Heart left ventricle (tissue), 16 donors: ENCODE measurements at regions not wholly inside any gene's neighbourhood (a gene's known extent, or its start where the extent isn't known, plus 50 kb on each side); places are given as distances from the start of the nearest gene placed in this dataset.

Experiments
- ATAC-seq, 4 donors: fragments of 200-7000 bp; cut with Tn5 transposase; one replicate each; pipeline ENCODE4 v1.9.1; 2020 to 2022; ENCODE audit warnings: moderate library complexity in 4 of 4, mild to moderate bottlenecking in 3 of 4, moderate number of reproducible peaks in 1 of 4
- DNase-seq, 5 donors: peaks; one replicate each; pipeline ENCODE4 v3.0.0-alpha.2; 2020
- H3K27ac ChIP-seq, 12 donors: fragments of 200-600 bp; sonication (generic) in 4 of 12; one replicate each; pipeline versions ENCODE4 v1.5.0 to v1.8.0; 2016 to 2022; ENCODE audit warnings: mild to moderate bottlenecking in 2 of 12
- H3K27me3 ChIP-seq, 9 donors: fragments of 200-600 bp; sonication (generic) in 2 of 9; one replicate each; pipeline versions ENCODE4 v1.5.1 to v1.8.0; 2016 to 2022; ENCODE audit warnings: mild to moderate bottlenecking in 3 of 9
- H3K36me3 ChIP-seq, 9 donors: fragments of 200-600 bp; sonication (generic) in 2 of 9; one replicate each; pipeline versions ENCODE4 v1.5.0 to v1.8.0; 2018 to 2022; ENCODE audit warnings: mild to moderate bottlenecking in 2 of 9
- H3K4me1 ChIP-seq, 12 donors: fragments of 200-600 bp; sonication (generic) in 4 of 12; one replicate each; pipeline versions ENCODE4 v1.5.0 to v1.8.0; 2016 to 2022; ENCODE audit warnings: mild to moderate bottlenecking in 3 of 12
- H3K4me3 ChIP-seq, 12 donors: fragments of 200-600 bp; sonication (generic) in 4 of 12; one replicate each; pipeline versions ENCODE4 v1.5.0 to v1.8.0; 2017 to 2022; ENCODE audit warnings: mild to moderate bottlenecking in 9 of 12, moderate library complexity in 4 of 12
- H3K9me3 ChIP-seq, 12 donors: fragments of 200-600 bp; sonication (generic) in 4 of 12; one replicate each; pipeline versions ENCODE4 v1.5.0 to v1.8.0; 2016 to 2022; ENCODE audit warnings: mild to moderate bottlenecking in 1 of 12
- POLR2A ChIP-seq, 2 donors: fragments of 450-650 bp; IDR thresholded peaks; one replicate each; pipeline ENCODE4 v1.6.1; 2017; ENCODE audit warnings: antibody characterized with exemption in 2 of 2, mild to moderate bottlenecking in 2 of 2, moderate library complexity in 2 of 2
- WGBS, 4 donors: extraction: QIAGEN DNeasy Blood & Tissue Kit in 2 of 4; methylation state at CpG; one replicate each; pipeline versions ENCODE4 v1.1.5 to v1.1.7; 2013 to 2018; 5-methylcytosine and 5-hydroxymethylcytosine counted together
- intact Hi-C, 10 donors: fragments of 100-400 bp; cut with DNase I; formaldehyde crosslinking; loops; one replicate each; pipeline versions ENCODE4 v1.11.1 to v1.14.2; 2022
- TF ChIP-seq, protein P1 (sequence below), 12 donors: fragments of 200-600 bp; sonication (generic) in 4 of 12; IDR thresholded peaks; one replicate each; pipeline versions ENCODE4 v1.5.0 to v1.8.0; 2018 to 2022; ENCODE audit warnings: antibody characterized with exemption in 12 of 12, mild to moderate bottlenecking in 5 of 12
- donor health status: ischemic (EF 13 %, LVEDD 7.1; RV severe dilation, severe dysfunction).
- donor health status: healthy with polysubstance abuse.
- donor health status: DM: no; HTN: yes; CAD: no.
- donor health status: DM: no; HTN: no; CAD: no.
- donor health status: ischemic (EF 25% LVEDD 6.9; RV normal size, moderate dysfunction).
- donor health status: ischemic (EF 25% LVEDD 5.7; RV mildly dilated, moderate dysfunction).
- donor health status: healthy.
- donor health status: DM: yes; HTN: yes; CAD: no.
- donor health status: ischemic (EF 35%, LVEDD 5.7; RV mildly dilated, moderate dysfunction).
- donor health status: nonischemic (EF 11% LVEDD 7.7; RV severe dilation, severe dysfunction).
- donor health status: DM: yes; HTN: yes; CAD: no.
- donor health status: PGD.
- donor health status: ischemic (EF 29% LVEDD 5.4; RV normal size, mild dysfunction).
- donor health status: nonischemic (EF 23%, LVEDD 6.1; RV moderate dilation, normal function).

DNA sequence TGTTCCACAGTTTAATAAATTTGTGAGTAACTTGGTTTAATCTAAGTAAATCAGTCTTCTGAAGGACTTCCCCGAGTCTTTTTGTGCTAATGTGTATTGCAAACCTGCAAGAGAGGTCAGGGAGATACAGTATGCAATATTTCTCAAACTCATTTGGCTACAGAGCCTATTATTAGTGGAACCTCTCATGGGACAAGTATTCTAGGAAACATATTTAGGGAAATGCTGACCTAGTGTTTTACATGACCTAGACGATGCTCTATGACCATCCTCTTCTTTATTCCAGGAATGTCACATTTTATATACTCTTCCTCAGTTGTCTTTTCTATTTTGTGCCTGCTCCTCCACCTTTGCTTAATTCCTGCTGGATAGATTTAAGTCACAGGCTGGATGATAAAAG is 327.8 kb upstream of the TBC1D5 start:
- no peak for TF ChIP-seq POLR2A (IDR thresholded peaks at IDR 0.05)
- TF ChIP-seq, protein P1, sequence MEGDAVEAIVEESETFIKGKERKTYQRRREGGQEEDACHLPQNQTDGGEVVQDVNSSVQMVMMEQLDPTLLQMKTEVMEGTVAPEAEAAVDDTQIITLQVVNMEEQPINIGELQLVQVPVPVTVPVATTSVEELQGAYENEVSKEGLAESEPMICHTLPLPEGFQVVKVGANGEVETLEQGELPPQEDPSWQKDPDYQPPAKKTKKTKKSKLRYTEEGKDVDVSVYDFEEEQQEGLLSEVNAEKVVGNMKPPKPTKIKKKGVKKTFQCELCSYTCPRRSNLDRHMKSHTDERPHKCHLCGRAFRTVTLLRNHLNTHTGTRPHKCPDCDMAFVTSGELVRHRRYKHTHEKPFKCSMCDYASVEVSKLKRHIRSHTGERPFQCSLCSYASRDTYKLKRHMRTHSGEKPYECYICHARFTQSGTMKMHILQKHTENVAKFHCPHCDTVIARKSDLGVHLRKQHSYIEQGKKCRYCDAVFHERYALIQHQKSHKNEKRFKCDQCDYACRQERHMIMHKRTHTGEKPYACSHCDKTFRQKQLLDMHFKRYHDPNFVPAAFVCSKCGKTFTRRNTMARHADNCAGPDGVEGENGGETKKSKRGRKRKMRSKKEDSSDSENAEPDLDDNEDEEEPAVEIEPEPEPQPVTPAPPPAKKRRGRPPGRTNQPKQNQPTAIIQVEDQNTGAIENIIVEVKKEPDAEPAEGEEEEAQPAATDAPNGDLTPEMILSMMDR (IDR thresholded peaks at IDR 0.05) = no peak

DNA sequence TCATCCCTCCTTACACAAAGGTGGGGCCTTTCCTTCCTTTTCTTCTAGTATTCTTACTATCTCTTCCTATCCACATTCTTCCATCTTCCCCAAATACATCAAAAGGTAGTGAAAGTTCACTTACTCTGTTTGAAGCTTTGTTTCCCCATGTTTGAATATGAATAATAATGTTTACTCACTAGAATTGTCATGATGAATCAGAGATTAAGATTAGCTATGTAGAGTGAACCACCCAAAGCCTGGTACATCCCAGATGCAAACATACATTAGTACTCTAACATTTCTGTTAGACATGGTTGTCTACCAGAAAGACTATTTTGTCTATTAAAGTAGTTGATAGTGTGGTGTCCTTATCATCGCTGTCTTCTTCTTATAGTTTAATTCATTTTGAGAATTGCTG is 327.1 kb upstream of the TBC1D5 start:
- Histone ChIP-seq H3K36me3 (no peaks in the 10 kb centered on the region), H3K27ac (no peak overlapping the region), H3K9me3 (no peaks in the 10 kb centered on the region), H3K4me1 (peaks cover 0 to 6% (median 0%) of the 10 kb centered on the region in 12 donors), H3K4me3 (no peak overlapping the region), H3K27me3 (no peaks in the 10 kb centered on the region)
- 96 to 100% (median 99%) methylated on average over 1 of the region's 1 CpG for WGBS, 4 donors
- intact Hi-C loops = no loop called here
- ATAC-seq (no peak), DNase-seq (no peak)
- no peak for TF ChIP-seq POLR2A (IDR thresholded peaks at IDR 0.05)
- TF ChIP-seq, protein P1 (IDR thresholded peaks at IDR 0.05) = no peak

More for the DNA sequence above, 327.8 kb upstream of the TBC1D5 start:
- peaks cover 0 to 6% (median 0%) of the 10 kb centered on the region in 12 donors for H3K4me1 ChIP-seq
- no peaks in the 10 kb centered on the region for H3K36me3 ChIP-seq
- H3K9me3 ChIP-seq = no peaks in the 10 kb centered on the region
- DNase-seq (no peak), ATAC-seq (peak in 3 of 4 donors; percentile 67 to 72 (median 67))
- no peaks in the 10 kb centered on the region for H3K27me3 ChIP-seq
- 24 to 32% (median 31%) methylated on average over 2 of the region's 2 CpGs for WGBS, 4 donors
- no peak overlapping the region for H3K27ac ChIP-seq
- no peak overlapping the region for H3K4me3 ChIP-seq
- intact Hi-C loops = no loop called here

DNA sequence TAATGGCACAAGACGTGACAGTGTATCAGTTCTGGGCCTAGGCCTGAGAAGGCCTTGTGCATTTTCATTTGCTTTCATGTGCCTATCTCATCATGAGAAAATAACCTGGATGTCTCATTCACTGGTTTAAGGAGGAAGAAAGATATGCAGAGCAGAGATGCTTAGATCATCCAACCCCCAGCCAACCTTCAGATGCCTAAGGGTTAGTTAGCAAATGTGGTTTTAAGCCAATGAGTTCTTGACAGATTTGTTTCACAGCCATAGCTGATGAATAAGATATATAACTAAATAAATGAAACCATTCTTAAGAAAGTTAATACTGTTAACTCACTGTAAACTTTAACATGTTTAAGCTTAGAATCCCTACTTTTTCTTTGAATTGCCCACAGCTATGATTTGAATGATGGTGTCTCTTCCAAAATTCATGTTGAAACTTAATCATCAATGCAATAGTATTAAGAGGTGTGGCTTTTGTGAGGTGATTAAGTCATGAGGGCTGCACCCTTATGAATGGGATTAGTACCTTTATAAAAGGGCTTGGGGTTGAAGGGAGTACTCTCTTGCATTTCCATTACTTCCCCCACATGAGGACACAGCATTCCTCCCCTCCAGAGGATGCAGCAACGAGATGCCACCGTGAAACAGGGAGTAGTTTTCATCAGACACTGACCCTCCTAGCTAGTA is 324.6 kb upstream of the TBC1D5 start:
- DNase-seq (no peak), ATAC-seq (no peak)
- no peaks in the 10 kb centered on the region for H3K9me3 ChIP-seq
- no peaks in the 10 kb centered on the region for H3K36me3 ChIP-seq
- WGBS, 4 donors = 78 to 90% (median 86%) methylated on average over 3 of the region's 3 CpGs
- intact Hi-C loops = no loop called here
- TF ChIP-seq, protein P1 (IDR thresholded peaks at IDR 0.05) = no peak
- TF ChIP-seq POLR2A (IDR thresholded peaks at IDR 0.05) = no peak
- H3K4me3 ChIP-seq = no peak overlapping the region
- H3K27ac ChIP-seq = no peak overlapping the region
- H3K4me1 ChIP-seq = peaks cover 0 to 9% (median 0%) of the 10 kb centered on the region in 12 donors
- H3K27me3 ChIP-seq = no peaks in the 10 kb centered on the region

DNA sequence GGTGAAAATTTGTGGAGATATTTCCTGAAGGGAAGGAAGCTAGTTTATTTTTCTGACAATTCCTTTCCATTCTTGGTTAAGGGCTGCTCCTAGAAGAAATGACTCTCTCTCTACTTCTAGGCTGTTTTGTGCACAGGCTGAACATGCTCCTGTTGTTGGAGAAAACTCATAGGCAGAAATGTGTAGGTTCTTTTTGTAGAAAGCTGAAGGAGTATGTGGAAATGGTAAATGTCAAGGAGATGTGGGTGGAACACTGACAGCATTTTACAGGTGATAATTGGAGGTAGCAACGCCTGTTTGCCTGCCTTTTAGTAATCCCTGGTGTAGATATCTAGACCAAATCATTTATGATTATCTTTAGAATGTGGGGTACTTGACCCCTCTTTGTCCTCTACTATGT is 322.2 kb upstream of the TBC1D5 start:
- intact Hi-C loops = no loop called here
- no peak for TF ChIP-seq POLR2A (IDR thresholded peaks at IDR 0.05)
- TF ChIP-seq, protein P1 (IDR thresholded peaks at IDR 0.05) = no peak
- WGBS, 4 donors = 71 to 81% (median 79%) methylated on average over 1 of the region's 1 CpG
- Histone ChIP-seq H3K27ac (no peak overlapping the region), H3K4me3 (no peak overlapping the region), H3K36me3 (no peaks in the 10 kb centered on the region), H3K9me3 (no peaks in the 10 kb centered on the region), H3K4me1 (peaks cover 0 to 8% (median 0%) of the 10 kb centered on the region in 12 donors), H3K27me3 (no peaks in the 10 kb centered on the region)
- ATAC-seq = no peak
- DNase-seq = no peak
